WTC11 (cell line): ENCODE measurements at regions not wholly inside any gene's neighbourhood (a gene's known extent, or its start where the extent isn't known, plus 50 kb on each side); places are given as distances from the start of the nearest gene placed in this dataset.

Experiments used
- ATAC-seq: fragments of 200-7000 bp; cut with Tn5 transposase; 2 replicates; pipeline ENCODE4 v1.10.0; 2021; ENCODE audit warnings: mild to moderate bottlenecking, moderate library complexity
- CTCF ChIA-PET: fragments of 300-600 bp; sonication (Branson Sonifier 250); formaldehyde crosslinking; loops from one replicate; lab custom pipeline; 2021; ENCODE audit warnings: antibody characterized with exemption; lab: Charles Lee
- POLR2A ChIA-PET: fragments of 350-600 bp; sonication (Branson Sonifier 250); formaldehyde crosslinking; loops from one replicate; lab custom pipeline; 2021; ENCODE audit warnings: antibody characterized with exemption; lab: Charles Lee
- DNase-seq: peaks from one replicate; pipeline ENCODE4 v3.0.0; 2021; ENCODE audit warnings: low spot score
- H3K27ac Mint-ChIP-seq: 2 replicates; pipeline ENCODE4 v1.8.0; 2021; ENCODE audit warnings: mixed read lengths
- H3K27me3 Mint-ChIP-seq: 2 replicates; pipeline ENCODE4 v1.8.0; 2021; ENCODE audit warnings: low read depth, mild to moderate bottlenecking, moderate library complexity, mixed read lengths
- H3K36me3 Mint-ChIP-seq: 2 replicates; pipeline ENCODE4 v1.8.0; 2021; ENCODE audit warnings: mixed read lengths
- H3K4me1 Mint-ChIP-seq: 2 replicates; pipeline ENCODE4 v1.8.0; 2022; ENCODE audit warnings: mixed read lengths
- H3K4me3 Mint-ChIP-seq: 2 replicates; pipeline ENCODE4 v1.8.0; 2021; ENCODE audit warnings: mild to moderate bottlenecking, moderate library complexity, mixed read lengths
- H3K9me3 Mint-ChIP-seq: 2 replicates; pipeline ENCODE4 v1.8.0; 2021; ENCODE audit warnings: mixed read lengths
- ARID4B ChIP-seq: sonication (generic); formaldehyde crosslinking; IDR thresholded peaks from 2 replicates; pipeline ENCODE4 v1.8.0; 2023; ENCODE audit warnings: missing genetic modification reagents, mild to moderate bottlenecking, borderline replicate concordance
- CBFB ChIP-seq: sonication (generic); formaldehyde crosslinking; IDR thresholded peaks from 2 replicates; pipeline ENCODE4 v1.8.1; 2022; ENCODE audit warnings: mild to moderate bottlenecking, low read depth, missing genetic modification reagents
- CREB1 ChIP-seq: sonication (generic); formaldehyde crosslinking; IDR thresholded peaks from 2 replicates; pipeline ENCODE4 v1.8.0; 2023; ENCODE audit warnings: mild to moderate bottlenecking, missing genetic modification reagents
- CTCF ChIP-seq: fragments of 200-600 bp; IDR thresholded peaks from 2 replicates; pipeline ENCODE4 v1.8.0; 2022; ENCODE audit warnings: antibody characterized with exemption
- ELF4 ChIP-seq: sonication (generic); formaldehyde crosslinking; IDR thresholded peaks from 2 replicates; pipeline ENCODE4 v1.8.1; 2022; ENCODE audit warnings: low read depth, mild to moderate bottlenecking, moderate library complexity, missing genetic modification reagents
- PREB ChIP-seq: sonication (generic); formaldehyde crosslinking; IDR thresholded peaks from 2 replicates; pipeline ENCODE4 v1.8.1; 2022; ENCODE audit warnings: mild to moderate bottlenecking, missing genetic modification reagents, moderate library complexity, borderline replicate concordance
- SMAD4 ChIP-seq: sonication (generic); formaldehyde crosslinking; IDR thresholded peaks from 2 replicates; pipeline ENCODE4 v1.8.0; 2022; ENCODE audit warnings: mild to moderate bottlenecking, missing genetic modification reagents
- TEAD1 ChIP-seq: sonication (generic); formaldehyde crosslinking; IDR thresholded peaks from 2 replicates; pipeline ENCODE4 v1.8.0; 2022; ENCODE audit warnings: mild to moderate bottlenecking, missing genetic modification reagents
- ZNF232 ChIP-seq: sonication (generic); formaldehyde crosslinking; IDR thresholded peaks from 2 replicates; pipeline ENCODE4 v1.8.0; 2022; ENCODE audit warnings: mild to moderate bottlenecking, missing genetic modification reagents
- ZNF396 ChIP-seq: fragments of 250-450 bp; sonication (Bioruptor Pico); IDR thresholded peaks from 2 replicates; pipeline ENCODE4 v1.8.0; 2021; ENCODE audit warnings: mild to moderate bottlenecking, moderate library complexity, borderline replicate concordance
- ZNF425 ChIP-seq: fragments of 250-450 bp; sonication (Bioruptor Pico); conservative IDR thresholded peaks from 2 replicates; pipeline ENCODE4 v1.9.0; 2021; ENCODE audit warnings: mild to moderate bottlenecking
- ZNF671 ChIP-seq: fragments of 250-450 bp; sonication (Bioruptor Pico); IDR thresholded peaks from 2 replicates; pipeline ENCODE4 v1.8.0; 2021; ENCODE audit warnings: mild to moderate bottlenecking
- TF ChIP-seq, protein P1 (sequence below): sonication (generic); formaldehyde crosslinking; IDR thresholded peaks from 2 replicates; pipeline ENCODE4 v1.8.1; 2023; ENCODE audit warnings: mild to moderate bottlenecking, missing genetic modification reagents, moderate library complexity

DNA sequence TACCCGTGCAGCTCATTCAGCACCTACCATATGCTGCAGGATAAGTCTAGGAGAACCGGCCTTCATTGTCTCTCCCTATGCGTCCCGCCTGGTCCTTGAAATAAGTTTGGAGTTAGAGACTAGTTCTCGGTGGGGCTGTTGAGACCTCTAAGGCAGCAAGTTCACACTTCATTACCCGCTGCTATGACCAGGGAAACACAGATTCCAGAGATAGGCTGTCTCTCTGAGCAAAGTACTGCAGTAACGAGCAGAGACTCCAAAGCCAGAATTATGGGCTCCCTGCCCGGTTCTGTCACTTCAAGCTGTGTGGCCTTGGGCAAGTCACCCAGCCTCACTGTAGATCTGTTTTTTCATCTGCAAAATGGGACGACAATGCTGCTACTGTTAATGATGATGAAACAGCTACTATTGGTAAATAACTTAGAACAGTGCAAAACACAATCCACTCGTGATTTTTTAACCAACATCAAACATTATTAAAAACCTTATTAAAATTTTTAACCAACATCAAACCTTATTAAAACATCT, 184.1 kb downstream of the USP12 start (continued):
- no peak for TF ChIP-seq ARID4B
- TF ChIP-seq ELF4 (CRISPR knock-in tag) = no peak
- TF ChIP-seq ZNF396 (CRISPR knock-in tag) = no peak
- no peak for TF ChIP-seq ZNF425 (CRISPR knock-in tag)
- TF ChIP-seq SMAD4 = no peak
- no peak for TF ChIP-seq CREB1 (CRISPR knock-in tag)
- TF ChIP-seq ZNF232 (CRISPR knock-in tag) = no peak
- TF ChIP-seq, protein P1, sequence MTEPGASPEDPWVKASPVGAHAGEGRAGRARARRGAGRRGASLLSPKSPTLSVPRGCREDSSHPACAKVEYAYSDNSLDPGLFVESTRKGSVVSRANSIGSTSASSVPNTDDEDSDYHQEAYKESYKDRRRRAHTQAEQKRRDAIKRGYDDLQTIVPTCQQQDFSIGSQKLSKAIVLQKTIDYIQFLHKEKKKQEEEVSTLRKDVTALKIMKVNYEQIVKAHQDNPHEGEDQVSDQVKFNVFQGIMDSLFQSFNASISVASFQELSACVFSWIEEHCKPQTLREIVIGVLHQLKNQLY (CRISPR knock-in tag) = no peak

DNA sequence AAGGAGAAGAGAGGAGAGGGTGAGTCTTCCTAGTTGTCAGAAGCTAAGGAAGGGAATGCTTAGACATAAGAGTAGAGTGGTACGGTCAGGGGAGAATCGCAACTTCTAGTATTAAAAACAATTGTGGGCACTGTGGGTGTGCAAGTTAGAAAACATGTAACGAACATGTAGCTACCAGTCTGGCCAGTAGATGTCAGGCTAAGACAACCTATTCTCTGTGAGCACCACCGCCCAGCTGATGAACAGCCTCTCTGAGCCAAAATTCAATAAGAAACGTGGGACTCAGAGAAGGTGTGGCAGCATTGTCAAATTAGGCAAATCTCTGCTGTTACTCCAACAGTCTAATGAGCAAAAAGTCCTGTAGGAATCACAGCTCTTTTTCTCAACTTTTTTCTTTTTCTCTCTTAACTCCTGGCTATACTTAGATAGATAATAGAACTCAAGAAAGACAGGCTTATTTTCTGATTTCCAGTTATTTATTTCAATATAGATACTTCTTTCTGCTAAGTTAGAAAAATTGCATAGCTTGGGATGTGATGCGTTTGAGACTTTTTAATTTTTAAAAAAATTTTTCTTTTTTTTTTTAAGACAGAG, 186.2 kb downstream of the USP12 start:
- Mint-ChIP-seq H3K4me1 (peaks cover 12% of the 10 kb centered on the region), H3K9me3 (no peaks in the 10 kb centered on the region), H3K36me3 (no peaks in the 10 kb centered on the region)
- CTCF ChIA-PET = interaction anchor here (0.5 to 3.9 kb wide), 36 partner anchors 8 to 841 kb away, joined by 3 to 68 read pairs (median 4); partner anchors contain the start of gene GTF3A
- peak; percentile 64 for DNase-seq
- TF ChIP-seq TEAD1 (CRISPR knock-in tag) (no peak), ELF4 (CRISPR knock-in tag) (no peak), CBFB (CRISPR knock-in tag) (no peak), PREB (no peak), CREB1 (CRISPR knock-in tag) (no peak), CTCF (peak; percentile 60), ZNF671 (CRISPR knock-in tag) (no peak)
- TF ChIP-seq, all 79 proteins: peak for 1
- Mint-ChIP-seq H3K4me3 (no peak overlapping the region), H3K27ac (no peak overlapping the region), H3K27me3 (no peaks in the 10 kb centered on the region; the same call in 1 of the 2 replicates)
- ATAC-seq = peak; percentile 80
- POLR2A ChIA-PET = interaction anchor here (0.6 to 1.4 kb wide), 2 partner anchors 148 to 374 kb away, joined by 3 to 5 read pairs; no protein-coding TSS in a partner anchor
